HG02588 (cell line): ENCODE measurements at regions not wholly inside any gene's neighbourhood (a gene's known extent, or its start where the extent isn't known, plus 50 kb on each side); places are given as distances from the start of the nearest gene placed in this dataset.
A peak's percentile ranks its signal among the peaks of the same experiment; 100 is the strongest.
"Not testable (repeated sequence)": the region's sequence is repeated elsewhere in the genome, so short reads cannot be mapped to it uniquely, and the experiment has no call there.

Experiments used
- ATAC-seq: cut with Tn5 transposase; IDR thresholded peaks from one replicate; pipeline ENCODE4 v1.9.1; 2021; ENCODE audit warnings: mild to moderate bottlenecking, moderate library complexity; ENCODE audit not compliant: unreplicated experiment

- ATAC-seq, result no peak
Observed at GRCh38 chr12:43255522-43256111, 296.4 kb downstream of the ADAMTS20 start.

- ATAC-seq, result no peak
Observed at GRCh38 chr12:43252585-43252984, 299.4 kb downstream of the ADAMTS20 start.

- no peak for ATAC-seq
Observed at GRCh38 chr12:43245947-43246346, 306.1 kb downstream of the ADAMTS20 start.

- no peak for ATAC-seq
Observed at GRCh38 chr12:43241986-43242385, 310.0 kb downstream of the ADAMTS20 start.

- no peak for ATAC-seq
Observed at GRCh38 chr12:43238281-43238680, 313.7 kb downstream of the ADAMTS20 start.

- ATAC-seq, result no peak
Observed at GRCh38 chr12:43237238-43237879, 314.6 kb downstream of the ADAMTS20 start.

GRCh38 chr12:43235721-43236120 lies 316.3 kb downstream of the ADAMTS20 start:
- ATAC-seq, result no peak

GRCh38 chr12:43233861-43234260 lies 318.1 kb downstream of the ADAMTS20 start:
- ATAC-seq, result no peak

- ATAC-seq, result no peak
Observed at GRCh38 chr12:43226151-43226550, 325.9 kb downstream of the ADAMTS20 start.

GRCh38 chr12:43224190-43224805 lies 327.7 kb downstream of the ADAMTS20 start:
- not testable (repeated sequence) for ATAC-seq

- ATAC-seq, result no peak
Observed at GRCh38 chr12:43222796-43223195, 329.2 kb downstream of the ADAMTS20 start.

GRCh38 chr12:43221216-43221615 lies 330.8 kb downstream of the ADAMTS20 start:
- ATAC-seq, result no peak

- no peak for ATAC-seq
Observed at GRCh38 chr12:43216490-43216889, 335.5 kb downstream of the ADAMTS20 start.

GRCh38 chr12:43214166-43214565 lies 337.8 kb downstream of the ADAMTS20 start:
- no peak for ATAC-seq

GRCh38 chr12:43213608-43214007 lies 338.4 kb downstream of the ADAMTS20 start:
- ATAC-seq, result no peak

- peak; percentile 92 for ATAC-seq
Observed at GRCh38 chr12:43210485-43211192, 341.4 kb downstream of the ADAMTS20 start.

GRCh38 chr12:43208627-43209026 lies 343.4 kb downstream of the ADAMTS20 start:
- no peak for ATAC-seq

- ATAC-seq, result no peak
Observed at GRCh38 chr12:43208221-43208620, 343.8 kb downstream of the ADAMTS20 start.

- no peak for ATAC-seq
Observed at GRCh38 chr12:43206396-43206795, 345.6 kb downstream of the ADAMTS20 start.

- ATAC-seq, result no peak
Observed at GRCh38 chr12:43198608-43199007, 353.4 kb downstream of the ADAMTS20 start.

- no peak for ATAC-seq
Observed at GRCh38 chr12:43196268-43196907, 355.6 kb downstream of the ADAMTS20 start.
